Skeletal muscle tissue (tissue), 3 donors: ENCODE measurements at regions not wholly inside any gene's neighbourhood (a gene's known extent, or its start where the extent isn't known, plus 50 kb on each side); places are given as distances from the start of the nearest gene placed in this dataset.

Experiments
- H3K27ac ChIP-seq: one replicate; pipeline ENCODE4 v1.7.0; 2013; ENCODE audit warnings: mild to moderate bottlenecking, low read depth, low read length, inconsistent platforms
- H3K27me3 ChIP-seq, 3 donors: one replicate each; pipeline ENCODE4 v1.7.0; 2013; ENCODE audit warnings: low read length in 3 of 3; ENCODE audit not compliant: control insufficient read depth in 3 of 3, insufficient read depth in 3 of 3
- H3K36me3 ChIP-seq, 3 donors: one replicate each; pipeline ENCODE4 v1.7.0; 2013; ENCODE audit warnings: low read length in 3 of 3; ENCODE audit not compliant: control insufficient read depth in 3 of 3, insufficient read depth in 3 of 3
- H3K4me1 ChIP-seq, 3 donors: one replicate each; pipeline ENCODE4 v1.7.0; 2013; ENCODE audit warnings: low read length in 3 of 3, mild to moderate bottlenecking in 3 of 3; ENCODE audit not compliant: control insufficient read depth in 3 of 3, insufficient read depth in 3 of 3
- H3K4me3 ChIP-seq, 3 donors: one replicate each; pipeline ENCODE4 v1.7.0; 2013; ENCODE audit warnings: low read length in 3 of 3
- H3K9ac ChIP-seq, 3 donors: one replicate each; pipeline ENCODE4 v1.7.0; 2013; ENCODE audit warnings: low read length in 3 of 3, mild to moderate bottlenecking in 3 of 3, moderate library complexity in 2 of 3, low read depth in 1 of 3
- H3K9me3 ChIP-seq, 3 donors: one replicate each; pipeline ENCODE4 v1.7.0; 2013; ENCODE audit warnings: low read length in 3 of 3; ENCODE audit not compliant: control insufficient read depth in 3 of 3
- donor health status: Osteomylitis.

DNA sequence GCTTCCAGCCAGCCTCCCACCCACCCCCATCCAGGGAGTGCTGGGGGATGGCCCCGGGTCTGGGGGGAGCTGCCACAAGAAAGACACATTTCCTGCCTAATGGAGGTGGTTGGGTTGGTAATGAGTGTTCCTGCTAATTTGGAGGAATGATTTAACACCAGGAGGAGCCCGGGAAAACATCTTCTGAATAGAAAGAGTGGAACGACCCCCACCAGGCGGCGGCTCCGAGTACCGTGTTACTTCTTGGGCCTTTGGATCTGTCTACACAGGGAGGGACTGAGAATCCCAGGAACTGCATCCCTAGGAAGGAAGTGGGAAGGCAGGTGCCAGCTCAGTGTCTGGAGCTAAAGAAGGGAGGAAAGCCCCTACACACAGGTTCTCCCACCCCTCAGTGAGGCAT is 64.6 kb downstream of the TSPAN17 start:
- H3K9me3 ChIP-seq: peaks cover 0 to 6% (median 0%) of the 10 kb centered on the region in 3 donors
- H3K27me3 ChIP-seq: peaks cover 13 to 37% (median 26%) of the 10 kb centered on the region in 3 donors
- H3K9ac ChIP-seq: no peak overlapping the region
- no peak overlapping the region for H3K4me3 ChIP-seq
- H3K36me3 ChIP-seq: no peaks in the 10 kb centered on the region
- no peak overlapping the region for H3K27ac ChIP-seq
- H3K4me1 ChIP-seq: no peaks in the 10 kb centered on the region

DNA sequence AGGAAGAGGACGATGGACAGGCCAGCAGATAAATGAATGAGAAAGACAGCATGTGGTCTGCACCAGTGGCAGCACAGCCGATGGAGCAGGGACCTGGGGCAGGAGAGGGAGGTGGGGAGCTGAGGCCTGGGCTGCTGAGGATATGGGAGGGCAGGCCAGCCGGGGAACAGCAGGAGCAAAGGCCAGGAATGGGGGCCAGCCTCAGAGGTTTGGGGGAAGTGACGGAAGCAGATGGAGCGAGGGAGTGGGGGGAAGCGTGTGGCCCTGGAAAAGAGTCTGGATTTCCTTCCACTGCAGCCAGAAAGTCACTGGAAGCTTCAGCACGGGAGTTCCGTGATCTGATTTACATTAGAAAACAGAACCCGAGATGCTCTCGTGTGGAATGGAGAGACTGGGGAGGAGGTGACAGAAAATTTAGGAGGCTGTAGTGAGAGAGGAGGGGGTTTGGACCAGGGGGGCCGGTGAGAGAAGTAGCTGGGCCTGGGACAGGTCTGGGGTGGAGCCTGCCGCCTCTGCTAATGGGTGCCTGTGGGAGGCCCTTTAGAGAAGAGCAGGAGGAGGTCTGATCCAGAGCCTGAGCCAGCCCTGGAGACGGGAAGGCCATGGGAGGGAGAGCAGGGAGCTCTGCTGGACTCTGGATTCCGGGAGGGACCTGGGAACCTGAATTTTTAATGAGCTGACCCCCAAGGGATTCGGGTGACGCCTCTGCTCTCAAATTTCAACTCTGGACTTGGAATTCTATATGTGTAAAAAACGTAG is 65.4 kb downstream of the TSPAN17 start:
- Histone ChIP-seq H3K9me3 (peaks cover 0 to 6% (median 0%) of the 10 kb centered on the region in 3 donors), H3K27ac (no peak overlapping the region), H3K4me3 (no peak overlapping the region), H3K9ac (no peak overlapping the region), H3K36me3 (no peaks in the 10 kb centered on the region), H3K4me1 (no peaks in the 10 kb centered on the region), H3K27me3 (peaks cover 18 to 42% (median 34%) of the 10 kb centered on the region in 3 donors)

DNA sequence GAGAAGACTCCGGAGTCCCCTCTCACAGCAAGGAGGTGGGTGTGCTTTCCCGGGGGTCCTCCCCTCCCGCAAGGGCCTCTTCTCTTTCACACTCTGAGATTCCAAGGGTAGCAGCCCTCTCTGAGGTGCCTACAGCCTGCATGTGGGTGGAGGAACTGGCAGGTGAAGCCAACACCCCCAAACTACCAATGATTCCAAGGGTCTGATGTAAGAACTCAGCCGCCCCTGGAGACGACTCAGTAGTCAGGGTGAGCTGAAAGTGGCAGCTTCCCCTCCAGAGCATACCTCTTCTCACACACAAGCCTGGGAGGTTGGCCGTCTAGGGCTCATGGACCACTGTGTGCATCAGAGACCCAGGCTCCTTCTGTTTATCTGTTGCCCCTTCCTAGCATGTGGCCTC is 66.1 kb downstream of the TSPAN17 start:
- no peak overlapping the region for H3K27ac ChIP-seq
- peaks cover 25 to 49% (median 40%) of the 10 kb centered on the region in 3 donors for H3K27me3 ChIP-seq
- peaks cover 0 to 6% (median 0%) of the 10 kb centered on the region in 3 donors for H3K9me3 ChIP-seq
- no peak overlapping the region for H3K9ac ChIP-seq
- no peak overlapping the region for H3K4me3 ChIP-seq
- H3K4me1 ChIP-seq: no peaks in the 10 kb centered on the region
- no peaks in the 10 kb centered on the region for H3K36me3 ChIP-seq

DNA sequence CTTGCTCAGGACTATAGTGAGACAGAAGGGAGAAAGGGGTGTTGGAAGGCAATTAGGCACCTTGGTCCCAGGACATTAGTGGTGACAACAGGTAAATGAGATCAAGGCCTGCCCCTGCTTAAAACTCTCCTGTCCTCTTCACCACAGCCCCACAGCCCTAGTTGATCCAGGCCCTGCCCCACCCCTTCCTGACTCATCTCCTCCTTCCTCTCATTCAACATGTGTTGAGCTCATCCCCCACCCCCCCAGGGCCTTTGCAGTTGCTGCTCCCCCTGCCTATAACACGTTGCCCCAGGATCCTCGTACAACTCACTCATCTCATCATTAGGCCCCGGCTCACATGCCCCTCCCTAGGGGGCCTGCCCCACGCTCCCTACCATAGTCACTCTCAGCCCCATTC is 66.8 kb downstream of the TSPAN17 start:
- Histone ChIP-seq H3K36me3 (no peaks in the 10 kb centered on the region), H3K9ac (no peak overlapping the region), H3K27ac (no peak overlapping the region), H3K4me3 (no peak overlapping the region), H3K4me1 (no peaks in the 10 kb centered on the region), H3K27me3 (peaks cover 25 to 51% (median 38%) of the 10 kb centered on the region in 3 donors), H3K9me3 (peaks cover 0 to 6% (median 0%) of the 10 kb centered on the region in 3 donors)

GRCh38 chr5:176716320-176716719 is 69.0 kb downstream of the TSPAN17 start:
- Histone ChIP-seq H3K9me3 (peaks cover 0 to 6% (median 0%) of the 10 kb centered on the region in 3 donors), H3K4me3 (no peak overlapping the region), H3K36me3 (no peaks in the 10 kb centered on the region), H3K27me3 (peaks cover 28 to 52% (median 39%) of the 10 kb centered on the region in 3 donors), H3K9ac (no peak overlapping the region), H3K4me1 (no peaks in the 10 kb centered on the region), H3K27ac (no peak overlapping the region)

DNA sequence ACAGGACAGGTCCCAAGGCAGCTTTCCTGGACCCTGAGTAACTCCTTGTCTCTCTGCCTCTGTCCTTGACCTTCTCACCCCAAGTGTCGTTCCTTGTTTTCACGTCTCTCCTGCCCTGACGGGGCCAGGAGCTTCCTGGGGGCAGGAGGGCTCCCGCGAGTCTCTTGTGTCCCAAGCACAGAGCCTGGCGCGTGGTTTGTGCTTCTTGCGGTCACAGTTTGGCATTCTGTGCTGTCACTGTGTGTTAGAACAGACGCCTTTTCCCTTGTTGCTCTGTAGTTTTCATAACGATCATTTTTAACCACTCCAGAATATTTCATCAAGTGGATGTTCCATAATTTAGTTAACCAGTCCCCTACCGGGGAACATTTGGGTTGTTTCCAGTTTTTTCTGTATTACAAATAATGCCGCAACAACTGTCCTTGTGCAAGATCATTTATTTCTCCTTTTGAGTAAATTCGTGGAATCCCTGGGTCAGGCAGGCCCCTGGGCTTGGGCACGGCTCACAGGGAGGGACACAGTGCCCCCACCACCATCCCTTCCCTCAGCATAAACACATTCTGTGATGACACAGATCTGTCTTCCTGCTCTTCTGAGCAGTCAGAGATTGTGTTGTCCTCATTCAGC is 71.9 kb downstream of the TSPAN17 start:
- Histone ChIP-seq H3K27ac (no peak overlapping the region), H3K4me1 (no peaks in the 10 kb centered on the region), H3K4me3 (no peak overlapping the region), H3K9ac (no peak overlapping the region), H3K27me3 (peaks cover 31 to 54% (median 51%) of the 10 kb centered on the region in 3 donors), H3K9me3 (no peaks in the 10 kb centered on the region), H3K36me3 (no peaks in the 10 kb centered on the region)

DNA sequence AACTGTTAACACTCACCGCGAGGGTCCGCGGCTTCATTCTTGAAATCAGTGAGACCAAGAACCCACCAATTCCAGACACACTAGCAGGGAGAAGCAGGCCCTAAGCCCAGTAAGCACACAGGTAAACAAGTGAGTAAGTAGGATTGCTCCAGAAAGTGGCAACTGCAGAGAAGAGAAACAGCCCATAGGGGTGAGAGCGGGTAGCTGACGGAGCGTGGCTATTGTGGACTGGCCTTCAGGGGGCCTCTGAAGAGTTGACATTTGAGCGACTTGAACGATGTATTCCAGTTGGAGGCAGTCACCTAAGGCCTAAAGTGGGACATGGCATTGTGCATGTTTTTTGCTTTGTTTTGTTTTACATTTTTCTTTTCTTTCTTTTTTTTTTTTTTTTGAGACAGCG is 74.2 kb downstream of the TSPAN17 start:
- Histone ChIP-seq H3K4me3 (no peak overlapping the region), H3K27ac (no peak overlapping the region), H3K9me3 (no peaks in the 10 kb centered on the region), H3K4me1 (no peaks in the 10 kb centered on the region), H3K36me3 (no peaks in the 10 kb centered on the region), H3K27me3 (peaks cover 31 to 64% (median 57%) of the 10 kb centered on the region in 3 donors), H3K9ac (no peak overlapping the region)

DNA sequence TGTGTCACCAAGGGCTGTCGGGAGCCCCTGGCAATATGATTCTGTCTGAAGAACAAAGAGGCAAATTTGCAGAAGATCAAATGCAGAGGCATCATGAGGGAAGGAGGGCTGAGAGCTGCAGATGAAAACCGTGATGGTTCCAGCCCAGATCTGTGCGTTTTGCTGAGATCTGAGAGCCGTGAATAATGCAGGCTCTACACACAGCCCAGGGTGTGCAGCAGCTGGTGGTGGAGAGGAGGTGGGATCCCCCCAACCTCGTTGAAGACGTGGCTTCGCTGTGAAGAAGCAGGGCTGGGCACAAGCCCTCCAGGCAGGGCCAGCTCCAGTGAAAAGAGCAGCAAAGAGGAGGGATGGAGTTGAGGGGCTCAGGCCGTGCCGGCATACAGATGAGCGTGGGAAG is 75.5 kb downstream of the TSPAN17 start:
- H3K27me3 ChIP-seq: peaks cover 37 to 69% (median 57%) of the 10 kb centered on the region in 3 donors
- H3K9me3 ChIP-seq: no peaks in the 10 kb centered on the region

GRCh38 chr5:176723440-176723839 is 76.2 kb downstream of the TSPAN17 start:
- Histone ChIP-seq H3K9ac (no peak overlapping the region), H3K27ac (no peak overlapping the region)

More for the DNA sequence above, 75.5 kb downstream of the TSPAN17 start:
- no peaks in the 10 kb centered on the region for H3K36me3 ChIP-seq
- H3K4me1 ChIP-seq: no peaks in the 10 kb centered on the region
- no peak overlapping the region for H3K4me3 ChIP-seq
- H3K9ac ChIP-seq: no peak overlapping the region
- H3K27ac ChIP-seq: no peak overlapping the region

GRCh38 chr5:176724472-176724871 is 77.2 kb downstream of the TSPAN17 start:
- Histone ChIP-seq H3K4me3 (no peak overlapping the region), H3K4me1 (no peaks in the 10 kb centered on the region), H3K36me3 (no peaks in the 10 kb centered on the region), H3K27ac (no peak overlapping the region), H3K9me3 (no peaks in the 10 kb centered on the region), H3K27me3 (peaks cover 31 to 67% (median 60%) of the 10 kb centered on the region in 3 donors), H3K9ac (no peak overlapping the region)

More at GRCh38 chr5:176723440-176723839, 76.2 kb downstream of the TSPAN17 start:
- no peaks in the 10 kb centered on the region for H3K4me1 ChIP-seq
- no peak overlapping the region for H3K4me3 ChIP-seq
- H3K36me3 ChIP-seq: no peaks in the 10 kb centered on the region
- no peaks in the 10 kb centered on the region for H3K9me3 ChIP-seq
- H3K27me3 ChIP-seq: peaks cover 31 to 67% (median 57%) of the 10 kb centered on the region in 3 donors
